T47D (cell line): ENCODE measurements at regions not wholly inside any gene's neighbourhood (a gene's known extent, or its start where the extent isn't known, plus 50 kb on each side); places are given as distances from the start of the nearest gene placed in this dataset.
A peak's percentile ranks its signal among the peaks of the same experiment; 100 is the strongest.

Experiments
- DNase-seq, 2 experiments: peaks; one replicate each; pipeline versions ENCODE4 v3.0.0 to v3.0.0-alpha.2; 2011 to 2012; ENCODE audit warnings: low read depth in 1 of 2, low spot score in 1 of 2
- JUND ChIP-seq: IDR thresholded peaks from 2 replicates; pipeline ENCODE4 v1.6.1; 2012; ENCODE audit warnings: low read depth
- in situ Hi-C: cut with HindIII; loops from 2 replicates; pipeline ENCODE4 v1.10.0; 2016; ENCODE audit warnings: low sequenced_read_pairs, low pct_unique_long_range_greater_than_20kb

DNA sequence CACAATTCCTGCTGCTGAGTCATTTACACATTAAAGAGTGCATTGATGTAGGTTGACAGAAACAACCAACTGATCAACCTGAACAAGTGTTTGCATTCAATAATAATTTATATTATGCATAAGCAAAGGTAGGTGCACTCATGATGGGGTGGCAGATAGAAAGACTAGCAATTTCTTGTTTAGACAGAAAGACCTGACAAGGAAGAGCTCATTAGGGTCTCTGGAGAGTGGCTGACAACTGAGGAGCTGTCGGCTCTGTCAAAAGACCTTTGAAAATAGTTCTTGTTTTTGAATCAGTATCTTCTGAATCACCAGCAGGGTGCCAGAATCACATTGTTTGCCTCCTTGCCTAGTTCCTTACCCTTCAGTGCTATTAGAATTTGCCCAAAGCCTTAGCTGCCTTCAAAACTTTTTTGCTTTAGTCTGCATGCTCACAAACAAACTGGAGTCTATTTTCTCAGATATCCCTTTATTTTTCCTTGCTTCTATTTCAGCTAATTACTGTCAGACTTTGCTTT is 234.7 kb downstream of the BTG1 start:
- in situ Hi-C loops = no loop called here
- no peak for DNase-seq
- TF ChIP-seq JUND = no peak

- in situ Hi-C loops = no loop called here
- no peak for TF ChIP-seq JUND
- no peak for DNase-seq
These were observed 242.6 kb downstream of the BTG1 start for GRCh38 chr12:91902860-91903683.

DNA sequence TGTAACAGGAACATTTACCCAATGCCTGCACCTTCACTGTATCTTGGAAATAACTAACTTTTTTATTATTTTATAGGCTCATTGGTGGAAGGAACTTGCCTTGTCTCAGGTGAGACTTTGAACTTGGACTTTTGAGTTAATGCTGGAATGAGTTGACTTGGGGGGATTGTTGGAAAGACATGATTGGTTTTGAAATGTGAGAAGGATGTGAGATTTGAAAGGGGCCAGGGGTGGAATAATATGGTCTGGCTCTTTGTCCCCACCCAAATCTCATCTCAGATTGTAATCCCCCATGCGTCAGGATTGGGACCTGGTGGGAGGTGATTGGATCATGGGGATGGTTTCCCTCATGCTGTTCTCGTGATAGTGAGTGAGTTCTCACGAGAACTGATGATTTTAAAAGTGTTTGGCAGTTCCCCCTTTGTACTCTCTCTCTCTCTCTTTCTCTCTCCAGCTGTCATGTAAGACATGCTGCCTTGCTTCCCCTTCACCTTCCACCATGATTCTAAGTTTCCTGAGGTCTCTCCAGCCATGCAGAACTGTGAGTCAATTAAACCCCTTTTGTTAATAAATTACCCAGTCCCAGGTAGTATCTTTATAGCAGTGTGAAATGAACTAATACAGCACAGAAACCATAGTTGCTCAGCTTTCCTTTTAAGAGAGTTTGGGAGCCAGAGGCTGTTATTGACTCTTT is 244.1 kb downstream of the BTG1 start:
- in situ Hi-C loops = no loop called here
- no peak for DNase-seq
- TF ChIP-seq JUND = no peak

GRCh38 chr12:91900971-91901370 is 244.7 kb downstream of the BTG1 start:
- DNase-seq = no peak
- in situ Hi-C loops = no loop called here
- no peak for TF ChIP-seq JUND

DNA sequence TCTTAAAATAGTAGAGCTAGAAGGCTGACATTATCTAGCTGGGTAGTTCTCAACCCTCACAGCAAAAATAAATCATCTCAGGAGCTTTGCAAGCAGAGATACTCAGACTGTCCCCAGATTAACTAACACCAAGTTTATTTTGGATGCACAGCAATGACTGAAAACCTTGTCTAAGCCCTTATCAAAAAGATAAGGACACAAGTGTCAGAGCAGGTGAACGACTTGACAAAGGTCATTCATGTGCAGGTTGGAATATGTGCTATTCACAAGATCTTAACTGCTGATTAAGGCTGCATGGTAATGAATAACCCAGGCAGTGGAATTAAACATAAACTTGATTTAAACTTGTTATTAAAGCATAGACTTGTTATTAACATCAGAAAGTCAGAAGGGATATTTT is 246.6 kb downstream of the BTG1 start:
- in situ Hi-C loops = no loop called here
- TF ChIP-seq JUND = no peak

DNA sequence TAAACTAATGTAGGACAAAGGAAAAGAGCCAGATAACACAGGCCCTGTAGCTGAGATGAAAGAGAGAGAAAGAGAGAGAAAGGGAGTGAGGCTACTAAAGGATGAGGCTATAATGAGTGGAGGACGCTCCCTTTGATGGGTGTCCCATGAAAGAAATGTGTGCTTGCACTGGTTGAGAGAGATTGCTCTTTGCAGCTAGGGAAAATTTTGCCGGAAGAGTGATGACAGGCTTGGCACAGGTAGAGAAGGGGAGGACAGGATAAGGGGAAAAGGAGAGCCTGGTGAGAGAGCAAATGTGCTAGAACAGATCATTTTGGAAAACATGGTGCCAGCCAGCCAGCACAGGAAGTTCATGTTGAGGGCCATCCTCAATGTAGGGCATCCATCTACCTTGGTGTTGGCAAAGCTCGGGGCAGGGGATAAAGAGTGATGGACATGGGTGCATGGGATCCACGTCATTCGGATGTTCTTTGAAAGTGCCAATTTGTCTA is 248.6 kb downstream of the BTG1 start:
- DNase-seq = no peak
- in situ Hi-C loops = no loop called here
- no peak for TF ChIP-seq JUND

More for the DNA sequence above, 246.6 kb downstream of the BTG1 start:
- DNase-seq = no peak

- no peak for DNase-seq
- in situ Hi-C loops = no loop called here
- TF ChIP-seq JUND = no peak
These were observed 249.2 kb downstream of the BTG1 start for GRCh38 chr12:91896286-91897024.

DNA sequence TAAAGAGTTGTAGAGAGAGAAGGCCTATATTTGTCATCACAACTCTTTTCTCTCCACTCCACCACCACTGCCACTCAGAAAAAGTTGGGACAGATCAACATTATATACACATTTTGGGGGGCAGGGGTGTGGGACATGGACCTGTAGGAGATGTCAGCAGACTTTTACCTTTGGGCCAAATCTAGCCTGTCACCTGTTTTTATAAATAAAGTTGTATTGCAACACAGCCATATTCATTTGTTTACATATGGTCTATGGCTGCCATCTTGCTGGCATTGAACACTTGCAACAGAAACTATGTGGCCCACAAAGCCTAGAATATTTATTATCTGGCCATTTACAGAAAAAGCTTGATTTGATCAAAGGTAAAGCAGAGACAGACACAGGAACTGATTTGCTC is 250.7 kb downstream of the BTG1 start:
- in situ Hi-C loops = no loop called here
- no peak for DNase-seq
- TF ChIP-seq JUND = no peak

DNA sequence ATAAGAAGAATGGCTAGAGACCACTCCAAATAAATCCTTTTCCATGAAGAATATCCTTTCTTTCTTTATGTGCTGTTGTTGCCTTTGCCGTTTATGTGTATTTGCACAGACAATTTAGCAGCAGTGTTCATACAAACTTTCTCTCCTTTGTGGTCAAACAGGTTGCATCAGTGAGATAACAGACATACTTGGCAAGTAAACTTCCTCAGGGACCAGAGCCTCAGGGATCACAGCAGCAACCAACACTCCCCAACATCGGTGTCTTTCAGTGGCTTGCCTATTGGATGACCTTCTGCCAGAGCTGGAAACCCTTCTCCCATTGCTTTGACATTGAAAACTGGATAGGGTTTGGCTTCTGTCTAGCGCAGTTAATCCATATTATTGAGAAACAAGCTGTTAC is 252.2 kb downstream of the BTG1 start:
- in situ Hi-C loops = no loop called here
- DNase-seq = peak in 1 of 2 experiments; percentile 71
- TF ChIP-seq JUND = no peak

DNA sequence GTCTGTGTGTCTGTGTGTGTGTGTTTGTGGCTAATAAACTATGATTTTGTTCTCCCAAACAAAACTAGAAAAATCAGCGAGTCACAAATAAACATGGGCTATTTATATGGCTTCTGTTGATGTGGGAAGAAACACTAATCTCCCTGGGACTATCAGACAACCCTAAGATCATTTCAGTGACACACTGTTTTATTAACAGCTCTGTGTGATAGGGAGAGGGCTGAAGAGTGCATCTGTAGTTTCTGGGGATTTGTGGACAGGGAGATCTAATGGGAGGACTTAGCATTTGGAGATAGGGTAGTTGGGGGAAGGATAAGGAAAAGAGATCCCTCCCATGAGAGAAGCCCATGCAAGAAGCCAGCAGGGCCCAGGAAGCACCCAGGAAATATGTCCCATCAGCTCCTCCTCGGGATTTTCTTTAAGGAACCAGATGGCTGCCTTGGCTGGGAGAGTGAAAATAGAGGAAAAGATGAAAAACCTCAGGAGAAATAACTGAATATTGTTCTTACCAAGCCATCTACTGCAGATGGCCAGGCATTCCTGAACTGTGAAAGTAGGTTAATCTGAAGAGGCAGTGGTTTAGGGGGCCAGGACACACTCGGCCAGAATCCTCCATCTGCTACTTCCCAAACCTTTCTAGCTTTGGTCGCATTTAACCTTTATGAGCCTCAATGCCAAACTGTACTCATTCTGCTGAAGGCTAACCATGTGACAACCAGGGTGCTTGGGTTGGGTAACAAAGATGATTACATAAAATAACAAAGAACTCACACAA is 253.4 kb downstream of the BTG1 start:
- in situ Hi-C loops = no loop called here
- DNase-seq = no peak
- no peak for TF ChIP-seq JUND

GRCh38 chr12:91890742-91891141 is 254.9 kb downstream of the BTG1 start:
- DNase-seq = no peak
- no peak for TF ChIP-seq JUND
- in situ Hi-C loops = no loop called here

- in situ Hi-C loops = no loop called here
- TF ChIP-seq JUND = no peak
- DNase-seq = no peak
These were observed 255.7 kb downstream of the BTG1 start for GRCh38 chr12:91889910-91890309.
